ENCODE measurements at regions not wholly inside any gene's neighbourhood (a gene's known extent, or its start where the extent isn't known, plus 50 kb on each side); places are given as distances from the start of the nearest gene placed in this dataset.

- no peak overlapping the region for H3K4me3 ChIP-seq
- peak overlapping the region; percentile 2 for H3K27ac ChIP-seq
- 63% methylated on average over 14 of the region's 19 CpGs for whole genome bisulfite sequencing
- TF ChIP-seq EP300 (IDR thresholded peaks at IDR 0.05): no peak
- no peak for TF ChIP-seq CTCF (IDR thresholded peaks at IDR 0.05)
- no peak for TF ChIP-seq POLR2A (IDR thresholded peaks at IDR 0.05)
- TF ChIP-seq POLR2AphosphoS5 (IDR thresholded peaks at IDR 0.05): no peak
- H3K4me1 ChIP-seq: peaks cover 26% of the 10 kb centered on the region
- no peaks in the 10 kb centered on the region for H3K27me3 ChIP-seq
- no peaks in the 10 kb centered on the region for H3K9me3 ChIP-seq
- peak in 1 of 2 donors; percentile 59 for DNase-seq (ENCODE audit: low spot score in 2 of 2)
- peaks cover 75% of the 10 kb centered on the region for H3K36me3 ChIP-seq
Measured at GRCh38 chr12:124479680-124480468, 87.5 kb downstream of the NCOR2 start.

- TF ChIP-seq POLR2AphosphoS5 (IDR thresholded peaks at IDR 0.05) (no peak), EP300 (IDR thresholded peaks at IDR 0.05) (no peak), POLR2A (IDR thresholded peaks at IDR 0.05) (no peak), CTCF (IDR thresholded peaks at IDR 0.05) (no peak)
- H3K27me3 ChIP-seq: no peaks in the 10 kb centered on the region
- no peak overlapping the region for H3K27ac ChIP-seq
- 91% methylated on average over 42 of the region's 42 CpGs for WGBS
- peaks cover 74% of the 10 kb centered on the region for H3K36me3 ChIP-seq
- peaks cover 30% of the 10 kb centered on the region for H3K4me1 ChIP-seq
- DNase-seq (ENCODE audit: low spot score in 2 of 2): no peak
- H3K9me3 ChIP-seq: no peaks in the 10 kb centered on the region
- no peak overlapping the region for H3K4me3 ChIP-seq
Measured at GRCh38 chr12:124478985-124479645, 88.3 kb downstream of the NCOR2 start.

GRCh38 chr12:124478416-124478815 is 89.0 kb downstream of the NCOR2 start:
- peaks cover 74% of the 10 kb centered on the region for H3K36me3 ChIP-seq
- no peak overlapping the region for H3K27ac ChIP-seq
- no peaks in the 10 kb centered on the region for H3K9me3 ChIP-seq
- TF ChIP-seq POLR2AphosphoS5 (IDR thresholded peaks at IDR 0.05): no peak
- no peak for TF ChIP-seq EP300 (IDR thresholded peaks at IDR 0.05)
- no peak for TF ChIP-seq CTCF (IDR thresholded peaks at IDR 0.05)
- no peak for TF ChIP-seq POLR2A (IDR thresholded peaks at IDR 0.05)
- no peaks in the 10 kb centered on the region for H3K27me3 ChIP-seq
- 78% methylated on average over 9 of the region's 9 CpGs for WGBS
- no peak overlapping the region for H3K4me3 ChIP-seq
- no peak for DNase-seq (ENCODE audit: low spot score in 2 of 2)
- H3K4me1 ChIP-seq: peaks cover 30% of the 10 kb centered on the region

GRCh38 chr12:124477107-124477915 is 90.1 kb downstream of the NCOR2 start:
- H3K36me3 ChIP-seq: peaks cover 74% of the 10 kb centered on the region
- H3K4me1 ChIP-seq: peaks cover 30% of the 10 kb centered on the region
- no peaks in the 10 kb centered on the region for H3K27me3 ChIP-seq
- 80% methylated on average over 15 of the region's 15 CpGs for WGBS
- no peak overlapping the region for H3K27ac ChIP-seq
- no peak overlapping the region for H3K4me3 ChIP-seq
- no peak for DNase-seq (ENCODE audit: low spot score in 2 of 2)
- peaks cover 5% of the 10 kb centered on the region for H3K9me3 ChIP-seq
- TF ChIP-seq CTCF (IDR thresholded peaks at IDR 0.05) (no peak), EP300 (IDR thresholded peaks at IDR 0.05) (no peak), POLR2A (IDR thresholded peaks at IDR 0.05) (no peak), POLR2AphosphoS5 (IDR thresholded peaks at IDR 0.05) (no peak)
